GM12878 (cell line): ENCODE measurements at regions not wholly inside any gene's neighbourhood (a gene's known extent, or its start where the extent isn't known, plus 50 kb on each side); places are given as distances from the start of the nearest gene placed in this dataset.

ENCODE experiments used
- ATAC-seq: fragments of 200-7000 bp; cut with Tn5 transposase; 3 replicates; pipeline ENCODE4 v1.9.1; 2020; ENCODE audit warnings: mild to moderate bottlenecking, moderate library complexity
- BruUV-seq: library from RNA; stranded (reverse); fragments of 400-500 nt; replicated peaks from 2 replicates; lab custom pipeline; 2021; lab: Mats Ljungman, UMichigan
- CTCF ChIA-PET: fragments of 300-600 bp; sonication (Branson Sonifier 250); formaldehyde crosslinking; extraction: SDS; loops from one replicate; lab custom pipeline; 2021; ENCODE audit warnings: inconsistent platforms; lab: Yijun Ruan, JAX
- POLR2A ChIA-PET: fragments of 350-600 bp; formaldehyde crosslinking; extraction: SDS; loops from one replicate; lab custom pipeline; 2021; ENCODE audit warnings: inconsistent platforms; lab: Charles Lee
- RAD21 ChIA-PET: fragments of 300-600 bp; sonication (Branson Sonifier 250); formaldehyde crosslinking; loops from one replicate; lab custom pipeline; 2023; ENCODE audit warnings: antibody characterized with exemption; ENCODE audit not compliant: unreplicated experiment; lab: Charles Lee
- SMC1A ChIA-PET: fragments of 300-600 bp; sonication (Branson Sonifier 250); formaldehyde crosslinking; loops from one replicate; lab custom pipeline; 2023; ENCODE audit not compliant: unreplicated experiment, uncharacterized antibody; lab: Charles Lee
- DNase-seq: peaks from one replicate; pipeline ENCODE4 v3.0.0-alpha.2; 2011; ENCODE audit warnings: low read depth, low spot score
- FAIRE-seq: peaks from 3 replicates; lab custom pipeline; 2011; peaks lifted over from hg19 to GRCh38; lab: Jason Lieb, UNC
- H2AFZ ChIP-seq: 2 replicates; pipeline ENCODE4 v1.6.0; 2011; ENCODE audit warnings: low read depth, low read length, control low read depth; ENCODE audit not compliant: control insufficient read depth
- H3K27ac ChIP-seq: 2 replicates; pipeline ENCODE4 v1.5.1; 2011; ENCODE audit warnings: control low read depth; ENCODE audit not compliant: control insufficient read depth, insufficient read depth
- H3K27me3 ChIP-seq, 2 experiments: replicated peaks in 1 of 2; 2 replicates each; pipeline versions ENCODE4 v1.6.0 to v1.6.1; 2011; ENCODE audit warnings: low read length in 1 of 2; ENCODE audit not compliant: control insufficient read depth in 2 of 2, insufficient read depth in 2 of 2
- H3K36me3 ChIP-seq, 2 experiments: 2 replicates each; pipeline ENCODE4 v1.5.1; 2011; ENCODE audit warnings: low read length in 1 of 2; ENCODE audit not compliant: control insufficient read depth in 2 of 2, insufficient read depth in 2 of 2
- H3K4me1 ChIP-seq: 2 replicates; pipeline ENCODE4 v1.6.1; 2011; ENCODE audit warnings: mild to moderate bottlenecking, low read length, moderate library complexity, mixed read lengths; ENCODE audit not compliant: control insufficient read depth, insufficient read depth
- H3K4me2 ChIP-seq: 2 replicates; pipeline ENCODE4 v1.6.0; 2011; ENCODE audit warnings: control low read depth; ENCODE audit not compliant: control insufficient read depth, insufficient read depth
- H3K4me3 ChIP-seq: fragments of 200-600 bp; sonication (generic); 2 replicates; pipeline ENCODE4 v1.5.1; 2016
- H3K79me2 ChIP-seq: 2 replicates; pipeline ENCODE4 v1.6.0; 2011; ENCODE audit warnings: low read length; ENCODE audit not compliant: control insufficient read depth, insufficient read depth
- H3K9ac ChIP-seq: 2 replicates; pipeline ENCODE4 v1.8.0; 2011; ENCODE audit warnings: low read length, control low read depth, mixed read lengths; ENCODE audit not compliant: control insufficient read depth, insufficient read depth
- H3K9me3 ChIP-seq: replicated peaks from 3 replicates; pipeline ENCODE4 v1.5.1; 2011; ENCODE audit warnings: mild to moderate bottlenecking, low read length; ENCODE audit not compliant: control insufficient read depth, insufficient read depth
- H4K20me1 ChIP-seq: 2 replicates; pipeline ENCODE4 v1.6.0; 2011; ENCODE audit not compliant: control insufficient read depth, insufficient read depth
- KDM1A ChIP-seq: fragments of 200-600 bp; sonication (generic); IDR thresholded peaks from 2 replicates; pipeline ENCODE4 v1.6.1; 2016; ENCODE audit warnings: borderline replicate concordance
- MYC ChIP-seq: IDR thresholded peaks from 2 replicates; pipeline ENCODE4 v1.6.1; 2011; ENCODE audit warnings: mild to moderate bottlenecking, low read length, moderate library complexity, inconsistent platforms; ENCODE audit not compliant: insufficient read depth, insufficient replicate concordance, insufficient read length, severe bottlenecking
- SPI1 ChIP-seq: IDR thresholded peaks from 2 replicates; pipeline ENCODE4 v1.6.1; 2011; ENCODE audit warnings: low read depth, mild to moderate bottlenecking, low read length, moderate library complexity, borderline replicate concordance; ENCODE audit not compliant: insufficient read depth
- YY1 ChIP-seq: IDR thresholded peaks from 2 replicates; pipeline ENCODE4 v1.6.1; 2011; ENCODE audit warnings: low read depth, mild to moderate bottlenecking, low read length
- WGBS: methylation state at CpG from one replicate; pipeline ENCODE4 v1.1.6; 2016; ENCODE audit warnings: low lambda C conversion rate; ENCODE audit not compliant: insufficient replicate concordance, insufficient coverage; ENCODE audit errors: missing lambda C conversion rate; 5-methylcytosine and 5-hydroxymethylcytosine counted together
- in situ Hi-C: fragments of 300-500 bp; cut with MboI; formaldehyde crosslinking; loops from 9 replicates; pipeline ENCODE4 v1.14.3; 2018; ENCODE audit warnings: mixed read lengths
- intact Hi-C: fragments of 100-400 bp; cut with micrococcal nuclease; formaldehyde crosslinking; loops from one replicate; pipeline ENCODE4 v1.14.2; 2022; ENCODE audit not compliant: unreplicated experiment
- TF ChIP-seq, protein P1 (sequence below): fragments of 450-650 bp; formaldehyde crosslinking; IDR thresholded peaks from 2 replicates; pipeline ENCODE4 v1.4.0; 2020; ENCODE audit warnings: mild to moderate bottlenecking, moderate library complexity

DNA sequence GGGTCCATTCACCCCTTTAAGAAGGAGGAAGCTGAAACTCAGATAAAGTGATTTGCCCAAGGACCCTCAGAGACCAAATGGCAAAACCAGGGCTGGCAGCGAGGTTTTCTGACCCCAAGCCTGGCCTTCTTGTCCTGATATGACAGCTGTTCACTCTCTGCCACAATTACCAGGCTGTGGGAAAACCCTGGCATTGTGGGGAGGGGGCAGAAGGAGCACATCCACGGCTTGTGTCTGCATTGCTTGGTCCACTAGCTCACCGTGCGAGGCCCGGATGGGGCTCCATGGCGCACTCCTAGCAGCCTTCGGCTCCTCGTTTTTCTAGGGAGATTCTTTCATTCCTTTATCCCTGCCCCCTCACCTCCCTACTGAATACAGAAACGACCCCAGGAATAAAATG is 143.4 kb upstream of the SIX2 start:
- no peak for ATAC-seq
- intact Hi-C loops: no loop called here
- BruUV-seq: no TSS peak
- no peak for TF ChIP-seq MYC
- TF ChIP-seq, protein P1, sequence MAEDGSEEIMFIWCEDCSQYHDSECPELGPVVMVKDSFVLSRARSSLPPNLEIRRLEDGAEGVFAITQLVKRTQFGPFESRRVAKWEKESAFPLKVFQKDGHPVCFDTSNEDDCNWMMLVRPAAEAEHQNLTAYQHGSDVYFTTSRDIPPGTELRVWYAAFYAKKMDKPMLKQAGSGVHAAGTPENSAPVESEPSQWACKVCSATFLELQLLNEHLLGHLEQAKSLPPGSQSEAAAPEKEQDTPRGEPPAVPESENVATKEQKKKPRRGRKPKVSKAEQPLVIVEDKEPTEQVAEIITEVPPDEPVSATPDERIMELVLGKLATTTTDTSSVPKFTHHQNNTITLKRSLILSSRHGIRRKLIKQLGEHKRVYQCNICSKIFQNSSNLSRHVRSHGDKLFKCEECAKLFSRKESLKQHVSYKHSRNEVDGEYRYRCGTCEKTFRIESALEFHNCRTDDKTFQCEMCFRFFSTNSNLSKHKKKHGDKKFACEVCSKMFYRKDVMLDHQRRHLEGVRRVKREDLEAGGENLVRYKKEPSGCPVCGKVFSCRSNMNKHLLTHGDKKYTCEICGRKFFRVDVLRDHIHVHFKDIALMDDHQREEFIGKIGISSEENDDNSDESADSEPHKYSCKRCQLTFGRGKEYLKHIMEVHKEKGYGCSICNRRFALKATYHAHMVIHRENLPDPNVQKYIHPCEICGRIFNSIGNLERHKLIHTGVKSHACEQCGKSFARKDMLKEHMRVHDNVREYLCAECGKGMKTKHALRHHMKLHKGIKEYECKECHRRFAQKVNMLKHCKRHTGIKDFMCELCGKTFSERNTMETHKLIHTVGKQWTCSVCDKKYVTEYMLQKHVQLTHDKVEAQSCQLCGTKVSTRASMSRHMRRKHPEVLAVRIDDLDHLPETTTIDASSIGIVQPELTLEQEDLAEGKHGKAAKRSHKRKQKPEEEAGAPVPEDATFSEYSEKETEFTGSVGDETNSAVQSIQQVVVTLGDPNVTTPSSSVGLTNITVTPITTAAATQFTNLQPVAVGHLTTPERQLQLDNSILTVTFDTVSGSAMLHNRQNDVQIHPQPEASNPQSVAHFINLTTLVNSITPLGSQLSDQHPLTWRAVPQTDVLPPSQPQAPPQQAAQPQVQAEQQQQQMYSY (CRISPR knock-in tag): no peak
- TF ChIP-seq KDM1A: no peak
- no peak for TF ChIP-seq SPI1
- no peak for TF ChIP-seq YY1
- ChIA-PET RAD21 (no interaction called here), SMC1A (no interaction called here), CTCF (no interaction called here), POLR2A (no interaction called here)
- Histone ChIP-seq H4K20me1 (no peaks in the 10 kb centered on the region), H3K36me3 (no peaks in the 10 kb centered on the region), H3K4me1 (no peaks in the 10 kb centered on the region), H3K4me3 (no peak overlapping the region), H2AFZ (no peak overlapping the region), H3K9ac (no peak overlapping the region), H3K4me2 (no peak overlapping the region), H3K79me2 (no peaks in the 10 kb centered on the region), H3K9me3 (no peaks in the 10 kb centered on the region; the same call in 2 of the 3 replicates), H3K27me3 (peaks cover 0 to 5% of the 10 kb centered on the region in 2 experiments; a peak in 2 of 4 replicates), H3K27ac (no peak overlapping the region)
- no peak for DNase-seq
- in situ Hi-C loops: no loop called here
- 43% methylated on average over 9 of the region's 9 CpGs for WGBS
- no peak for FAIRE-seq
